Cardiac fibroblast (primary cell): ENCODE measurements at regions not wholly inside any gene's neighbourhood (a gene's known extent, or its start where the extent isn't known, plus 50 kb on each side); places are given as distances from the start of the nearest gene placed in this dataset.

Experiments
- DNase-seq, 2 donors: peaks; one replicate each; pipeline versions ENCODE4 v3.0.0 to v3.0.0-alpha.2; 2010; ENCODE audit warnings: low read depth in 2 of 2
- H3K4me3 ChIP-seq, 2 donors: replicated peaks in 1 of 2; 1 replicate in 1 of 2; 2 replicates in 1 of 2; pipeline ENCODE4 v1.5.1; 2011; ENCODE audit warnings: low read depth in 2 of 2, low read length in 2 of 2, mild to moderate bottlenecking in 2 of 2, moderate library complexity in 1 of 2
- TF ChIP-seq, protein P1 (sequence below): IDR thresholded peaks from one replicate; pipeline ENCODE4 v1.5.1; 2011; ENCODE audit warnings: low read depth, mild to moderate bottlenecking, low read length, inconsistent platforms

DNA sequence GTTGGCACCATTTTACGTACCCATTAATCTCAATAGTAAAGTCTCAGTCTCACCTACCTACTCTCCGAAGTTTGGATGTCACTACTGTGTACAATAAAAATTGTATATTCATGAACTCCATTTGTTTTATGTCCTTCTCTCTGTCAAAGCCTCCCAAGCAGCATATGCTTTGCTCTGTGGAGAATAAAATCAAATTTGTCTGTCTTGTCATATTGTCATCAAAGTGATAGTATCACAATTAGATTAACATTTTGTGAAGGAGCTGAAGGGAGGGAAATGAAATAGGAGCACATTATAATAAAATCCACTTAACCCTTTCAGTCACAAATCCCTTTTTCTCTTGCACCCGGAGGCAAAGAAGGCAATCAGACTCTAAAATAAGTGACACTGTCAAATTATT, 177.1 kb upstream of the RRP15 start:
- no peak overlapping the region for H3K4me3 ChIP-seq
- TF ChIP-seq, protein P1, sequence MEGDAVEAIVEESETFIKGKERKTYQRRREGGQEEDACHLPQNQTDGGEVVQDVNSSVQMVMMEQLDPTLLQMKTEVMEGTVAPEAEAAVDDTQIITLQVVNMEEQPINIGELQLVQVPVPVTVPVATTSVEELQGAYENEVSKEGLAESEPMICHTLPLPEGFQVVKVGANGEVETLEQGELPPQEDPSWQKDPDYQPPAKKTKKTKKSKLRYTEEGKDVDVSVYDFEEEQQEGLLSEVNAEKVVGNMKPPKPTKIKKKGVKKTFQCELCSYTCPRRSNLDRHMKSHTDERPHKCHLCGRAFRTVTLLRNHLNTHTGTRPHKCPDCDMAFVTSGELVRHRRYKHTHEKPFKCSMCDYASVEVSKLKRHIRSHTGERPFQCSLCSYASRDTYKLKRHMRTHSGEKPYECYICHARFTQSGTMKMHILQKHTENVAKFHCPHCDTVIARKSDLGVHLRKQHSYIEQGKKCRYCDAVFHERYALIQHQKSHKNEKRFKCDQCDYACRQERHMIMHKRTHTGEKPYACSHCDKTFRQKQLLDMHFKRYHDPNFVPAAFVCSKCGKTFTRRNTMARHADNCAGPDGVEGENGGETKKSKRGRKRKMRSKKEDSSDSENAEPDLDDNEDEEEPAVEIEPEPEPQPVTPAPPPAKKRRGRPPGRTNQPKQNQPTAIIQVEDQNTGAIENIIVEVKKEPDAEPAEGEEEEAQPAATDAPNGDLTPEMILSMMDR: no peak
- DNase-seq: no peak

DNA sequence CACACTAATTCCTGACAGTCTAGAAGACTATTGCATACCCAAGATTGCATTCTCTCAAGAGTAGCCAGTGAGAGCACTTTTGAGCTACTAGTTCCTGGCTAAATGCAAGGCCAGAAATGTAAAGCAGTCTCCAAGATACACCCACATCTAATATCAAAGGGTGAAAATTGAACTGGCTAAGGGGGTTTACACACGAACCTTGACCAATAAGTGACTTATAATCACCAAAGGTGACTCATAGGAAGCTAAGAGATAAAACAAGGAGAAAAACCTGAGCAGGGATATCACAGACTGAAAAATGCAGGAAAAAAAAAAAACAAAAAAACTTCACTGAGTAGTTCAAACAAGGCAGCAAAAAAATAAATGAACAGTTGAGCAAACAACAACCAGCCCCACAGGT, 172.2 kb upstream of the RRP15 start:
- no peak for DNase-seq
- no peak overlapping the region for H3K4me3 ChIP-seq
- TF ChIP-seq, protein P1: no peak

DNA sequence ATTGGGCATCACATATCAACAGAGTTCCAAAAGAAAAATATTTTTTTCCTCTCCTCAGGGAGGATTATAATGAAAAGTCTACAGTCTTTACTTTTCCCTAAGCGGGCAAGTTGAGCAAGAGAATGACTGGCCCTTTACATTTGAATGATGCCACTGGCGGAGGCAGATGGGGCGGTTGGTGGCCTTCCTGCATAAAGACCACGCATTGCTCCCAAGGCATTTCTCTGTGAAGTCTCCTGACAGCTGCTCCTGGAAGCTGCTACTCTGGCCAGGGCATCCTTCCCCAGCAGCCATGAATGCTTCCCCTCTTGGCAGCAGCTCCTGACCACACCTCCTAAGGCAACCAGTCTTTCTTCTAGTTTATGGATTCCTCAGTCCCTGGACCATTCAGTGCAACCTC, 161.1 kb upstream of the RRP15 start:
- TF ChIP-seq, protein P1: no peak
- no peak overlapping the region for H3K4me3 ChIP-seq
- DNase-seq: no peak

DNA sequence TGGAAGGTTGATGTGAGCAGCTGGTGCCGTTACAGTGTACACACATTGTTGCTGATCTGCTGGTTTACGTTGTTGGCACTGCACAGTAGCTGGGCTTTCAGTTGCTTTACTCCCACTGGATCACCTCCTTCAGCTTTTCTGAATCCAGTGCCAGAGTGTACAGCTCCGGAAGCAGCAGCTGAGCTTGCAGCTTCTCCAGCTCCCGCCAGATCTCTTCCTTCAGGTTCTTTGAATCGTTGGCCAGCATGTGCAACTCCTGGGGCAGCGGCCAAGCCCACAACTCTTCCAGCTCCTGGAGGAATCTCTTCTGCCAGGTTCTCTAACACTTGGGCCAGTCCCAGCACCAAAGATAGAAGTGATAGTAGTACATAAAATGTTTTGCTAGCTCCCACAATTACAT, 149.7 kb upstream of the RRP15 start:
- DNase-seq: no peak
- TF ChIP-seq, protein P1: no peak
- no peak overlapping the region for H3K4me3 ChIP-seq

DNA sequence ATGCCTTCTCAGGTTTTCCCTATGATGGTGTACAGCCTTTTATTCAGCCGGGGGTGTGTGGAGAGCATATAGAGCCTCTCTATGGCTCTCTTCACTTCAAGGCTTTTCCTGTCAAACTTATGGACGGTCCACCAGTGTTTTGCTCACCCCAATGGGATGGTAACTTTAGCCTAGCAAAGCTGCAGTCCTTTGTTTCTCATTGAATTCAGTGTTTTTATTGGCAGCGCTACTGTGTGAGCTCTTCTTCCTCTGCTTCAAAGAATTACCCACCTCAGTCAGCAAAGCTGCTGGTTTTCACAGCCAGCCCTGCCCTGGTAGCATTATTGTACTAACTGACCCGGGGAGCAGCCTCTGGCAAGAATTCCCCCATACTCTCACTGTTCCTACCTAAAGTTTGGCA, 145.3 kb upstream of the RRP15 start:
- TF ChIP-seq, protein P1: no peak

DNA sequence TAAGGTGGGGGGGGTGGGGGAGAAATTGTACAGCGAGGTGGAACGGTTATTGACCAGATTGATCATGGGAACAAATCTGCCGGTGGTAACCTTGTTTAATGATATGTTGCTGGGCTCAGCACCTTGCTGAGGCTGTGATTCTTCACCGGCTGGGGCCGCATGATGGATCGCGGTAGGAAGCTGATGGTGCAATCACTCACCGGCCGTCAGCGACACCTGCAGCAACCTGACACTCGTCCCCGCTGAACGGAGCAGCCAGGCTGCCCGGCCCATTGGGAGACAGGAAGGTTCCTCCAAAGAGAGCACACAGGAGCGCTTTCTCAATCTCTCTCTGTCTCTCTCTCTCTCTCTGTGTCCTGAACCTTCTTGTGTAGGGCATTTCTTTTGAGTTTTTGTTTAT, 128.5 kb upstream of the RRP15 start:
- TF ChIP-seq, protein P1: no peak
- no peak for DNase-seq
- H3K4me3 ChIP-seq: no peak overlapping the region

More for the DNA sequence above, 145.3 kb upstream of the RRP15 start:
- H3K4me3 ChIP-seq: no peak overlapping the region
- DNase-seq: no peak

DNA sequence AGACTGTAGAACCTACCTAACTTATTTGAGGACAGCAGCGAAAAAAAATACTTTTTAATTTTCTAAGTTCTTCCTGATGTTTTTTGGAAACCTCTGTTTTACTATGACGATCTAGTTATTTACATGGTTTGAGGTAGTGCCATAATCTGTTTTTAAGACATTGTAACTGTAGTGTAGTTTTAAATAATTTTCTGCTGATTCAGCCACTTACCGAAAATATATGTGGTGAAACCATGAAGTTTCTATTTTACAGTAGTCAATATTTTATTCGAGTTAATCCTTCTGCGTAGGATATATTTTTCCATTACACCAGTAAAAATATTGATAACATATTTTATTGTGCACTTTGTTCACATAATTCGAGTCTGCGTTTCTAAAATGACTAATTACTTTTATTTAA, 121.7 kb upstream of the RRP15 start:
- H3K4me3 ChIP-seq: no peak overlapping the region
- no peak for DNase-seq
- TF ChIP-seq, protein P1: no peak
